MM.1S (cell line): ENCODE measurements at regions not wholly inside any gene's neighbourhood (a gene's known extent, or its start where the extent isn't known, plus 50 kb on each side); places are given as distances from the start of the nearest gene placed in this dataset.

Experiments used
- DNase-seq: peaks from one replicate; pipeline ENCODE4 v3.0.0-alpha.2; 2015
- H2AFZ ChIP-seq: fragments of 300-600 bp; sonication (generic); 2 replicates; pipeline ENCODE4 v1.6.0; 2016; ENCODE audit warnings: antibody characterized with exemption, low read length
- H3F3A ChIP-seq: fragments of 300-600 bp; sonication (generic); 2 replicates; pipeline ENCODE4 v1.6.1; 2016; ENCODE audit warnings: mild to moderate bottlenecking, antibody characterized with exemption, low read length, moderate library complexity, mixed read lengths; ENCODE audit not compliant: insufficient read depth
- H3K27ac ChIP-seq: fragments of 300-600 bp; sonication (generic); 2 replicates; pipeline ENCODE4 v1.5.1; 2016; ENCODE audit warnings: mild to moderate bottlenecking, low read length
- H3K27me3 ChIP-seq: fragments of 300-600 bp; sonication (generic); replicated peaks from 2 replicates; pipeline ENCODE4 v1.6.0; 2016; ENCODE audit warnings: low read length; ENCODE audit not compliant: insufficient read depth
- H3K36me3 ChIP-seq: fragments of 300-600 bp; sonication (generic); replicated peaks from 2 replicates; pipeline ENCODE4 v1.6.1; 2016; ENCODE audit warnings: mild to moderate bottlenecking, low read length, mixed read lengths; ENCODE audit not compliant: insufficient read depth
- H3K4me1 ChIP-seq: fragments of 300-600 bp; sonication (generic); 2 replicates; pipeline ENCODE4 v1.6.1; 2016; ENCODE audit warnings: low read length, mixed read lengths
- H3K4me2 ChIP-seq: fragments of 300-600 bp; sonication (generic); 2 replicates; pipeline ENCODE4 v1.6.0; 2016; ENCODE audit warnings: low read depth, low read length
- H3K4me3 ChIP-seq: fragments of 300-600 bp; sonication (generic); 2 replicates; pipeline ENCODE4 v1.5.1; 2016; ENCODE audit warnings: low read length, mixed read lengths
- H3K79me2 ChIP-seq: fragments of 300-600 bp; sonication (generic); 2 replicates; pipeline ENCODE4 v1.6.1; 2016; ENCODE audit warnings: mixed run types, low read length, mixed read lengths
- H3K9ac ChIP-seq: fragments of 300-600 bp; sonication (generic); 2 replicates; pipeline ENCODE4 v1.6.1; 2016; ENCODE audit warnings: low read length, mixed read lengths
- H3K9me2 ChIP-seq: fragments of 300-600 bp; sonication (generic); replicated peaks from 2 replicates; pipeline ENCODE4 v1.6.1; 2016; ENCODE audit warnings: mild to moderate bottlenecking, low read length, mixed read lengths; ENCODE audit not compliant: insufficient read depth
- H3K9me3 ChIP-seq: fragments of 300-600 bp; sonication (generic); replicated peaks from 2 replicates; pipeline ENCODE4 v1.6.1; 2016; ENCODE audit warnings: mild to moderate bottlenecking, low read length, mixed read lengths; ENCODE audit not compliant: insufficient read depth
- H4K20me1 ChIP-seq: fragments of 300-600 bp; sonication (generic); 2 replicates; pipeline ENCODE4 v1.6.1; 2016; ENCODE audit warnings: mild to moderate bottlenecking, low read length, moderate library complexity, mixed read lengths; ENCODE audit not compliant: insufficient read depth
- EZH2 ChIP-seq: fragments of 300-600 bp; sonication (generic); optimal IDR thresholded peaks from 2 replicates; pipeline ENCODE3; 2017; ENCODE audit warnings: low read depth, mild to moderate bottlenecking, antibody characterized with exemption, low read length, mixed read lengths
- EZH2phosphoT487 ChIP-seq: fragments of 300-600 bp; sonication (generic); IDR thresholded peaks from 2 replicates; pipeline ENCODE4 v1.6.1; 2018; ENCODE audit warnings: antibody characterized with exemption, low read length
- TF ChIP-seq, protein P1 (sequence below): fragments of 300-600 bp; sonication (generic); IDR thresholded peaks from 2 replicates; pipeline ENCODE4 v1.5.1; 2016; ENCODE audit warnings: antibody characterized with exemption, low read length, mixed read lengths

GRCh38 chr11:120010775-120011174, 127.1 kb downstream of the TRIM29 start:
- Histone ChIP-seq H4K20me1 (no peaks in the 10 kb centered on the region), H3K79me2 (no peaks in the 10 kb centered on the region), H3K4me2 (no peak overlapping the region), H3K9me3 (no peaks in the 10 kb centered on the region), H3F3A (no peaks in the 10 kb centered on the region), H3K4me1 (no peaks in the 10 kb centered on the region), H3K36me3 (no peaks in the 10 kb centered on the region), H3K27ac (no peak overlapping the region), H3K27me3 (peaks cover 25% of the 10 kb centered on the region; the same call in 1 of the 2 replicates), H3K9ac (no peak overlapping the region), H3K4me3 (no peak overlapping the region), H2AFZ (no peak overlapping the region), H3K9me2 (no peaks in the 10 kb centered on the region)
- DNase-seq, result no peak
- TF ChIP-seq EZH2phosphoT487 (no peak), EZH2 (no peak)
- TF ChIP-seq, protein P1, sequence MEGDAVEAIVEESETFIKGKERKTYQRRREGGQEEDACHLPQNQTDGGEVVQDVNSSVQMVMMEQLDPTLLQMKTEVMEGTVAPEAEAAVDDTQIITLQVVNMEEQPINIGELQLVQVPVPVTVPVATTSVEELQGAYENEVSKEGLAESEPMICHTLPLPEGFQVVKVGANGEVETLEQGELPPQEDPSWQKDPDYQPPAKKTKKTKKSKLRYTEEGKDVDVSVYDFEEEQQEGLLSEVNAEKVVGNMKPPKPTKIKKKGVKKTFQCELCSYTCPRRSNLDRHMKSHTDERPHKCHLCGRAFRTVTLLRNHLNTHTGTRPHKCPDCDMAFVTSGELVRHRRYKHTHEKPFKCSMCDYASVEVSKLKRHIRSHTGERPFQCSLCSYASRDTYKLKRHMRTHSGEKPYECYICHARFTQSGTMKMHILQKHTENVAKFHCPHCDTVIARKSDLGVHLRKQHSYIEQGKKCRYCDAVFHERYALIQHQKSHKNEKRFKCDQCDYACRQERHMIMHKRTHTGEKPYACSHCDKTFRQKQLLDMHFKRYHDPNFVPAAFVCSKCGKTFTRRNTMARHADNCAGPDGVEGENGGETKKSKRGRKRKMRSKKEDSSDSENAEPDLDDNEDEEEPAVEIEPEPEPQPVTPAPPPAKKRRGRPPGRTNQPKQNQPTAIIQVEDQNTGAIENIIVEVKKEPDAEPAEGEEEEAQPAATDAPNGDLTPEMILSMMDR, result no peak

- H3K36me3 ChIP-seq, result no peaks in the 10 kb centered on the region
These were observed 128.0 kb downstream of the TRIM29 start for GRCh38 chr11:120009938-120010337.

DNA sequence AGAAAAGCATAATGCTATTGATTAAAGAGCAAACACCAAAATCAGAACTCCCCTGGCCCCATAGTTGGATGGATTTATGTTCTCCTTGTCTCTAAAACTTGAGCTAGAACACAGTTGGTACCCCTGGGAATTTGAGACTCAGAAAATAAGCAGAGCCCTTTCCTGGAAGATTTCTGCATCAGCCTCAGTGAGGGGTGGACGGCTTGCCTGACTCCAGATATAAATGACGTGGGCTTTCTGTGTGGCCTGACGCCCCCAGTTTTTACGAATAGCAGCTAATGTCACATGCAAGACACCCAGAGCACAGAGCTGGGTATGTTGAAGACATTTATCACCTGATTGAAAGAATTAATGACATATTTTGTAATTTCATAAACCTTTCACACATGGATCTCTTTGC, 130.8 kb downstream of the TRIM29 start:
- DNase-seq, result no peak
- Histone ChIP-seq H3K36me3 (no peaks in the 10 kb centered on the region), H3K9me2 (no peaks in the 10 kb centered on the region), H3F3A (no peaks in the 10 kb centered on the region), H3K9ac (no peak overlapping the region), H3K4me3 (no peak overlapping the region), H3K4me1 (no peaks in the 10 kb centered on the region), H3K27ac (no peak overlapping the region), H4K20me1 (no peaks in the 10 kb centered on the region), H3K79me2 (no peaks in the 10 kb centered on the region), H3K27me3 (peaks cover 13% of the 10 kb centered on the region; the same call in 1 of the 2 replicates), H3K9me3 (no peaks in the 10 kb centered on the region), H2AFZ (no peak overlapping the region), H3K4me2 (no peak overlapping the region)
- TF ChIP-seq EZH2phosphoT487 (no peak), EZH2 (no peak)
- TF ChIP-seq, protein P1, result no peak

More at GRCh38 chr11:120009938-120010337, 128.0 kb downstream of the TRIM29 start:
- Histone ChIP-seq H3K9me3 (no peaks in the 10 kb centered on the region), H3K9me2 (no peaks in the 10 kb centered on the region), H3K9ac (no peak overlapping the region), H3F3A (no peaks in the 10 kb centered on the region), H3K4me3 (no peak overlapping the region), H4K20me1 (no peaks in the 10 kb centered on the region), H3K4me1 (no peaks in the 10 kb centered on the region), H3K27ac (no peak overlapping the region), H3K27me3 (peaks cover 25% of the 10 kb centered on the region; the same call in 1 of the 2 replicates), H3K79me2 (no peaks in the 10 kb centered on the region), H2AFZ (no peak overlapping the region), H3K4me2 (no peak overlapping the region)
- no peak for DNase-seq
- no peak for TF ChIP-seq EZH2

DNA sequence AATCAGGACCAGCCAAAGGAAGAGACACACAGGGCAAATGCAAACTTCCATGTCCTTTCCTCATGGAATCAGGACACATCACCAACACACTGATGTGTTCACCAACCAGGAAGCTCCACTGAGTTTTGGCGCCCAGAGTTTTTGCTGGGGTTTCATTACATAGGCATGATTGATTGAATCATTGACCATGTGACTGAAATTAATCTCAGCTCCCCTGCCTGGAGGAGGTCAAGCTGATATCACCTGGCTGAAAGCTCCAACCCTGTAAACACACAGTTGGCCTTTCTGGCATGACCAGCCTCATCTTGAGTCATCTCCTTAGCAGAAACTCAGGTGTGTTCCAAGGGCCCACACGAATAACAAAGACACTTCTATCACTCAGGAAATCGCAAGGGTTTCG, 133.2 kb downstream of the TRIM29 start:
- Histone ChIP-seq H3K79me2 (no peaks in the 10 kb centered on the region), H3K4me2 (no peak overlapping the region), H3F3A (no peaks in the 10 kb centered on the region), H3K9ac (no peak overlapping the region), H3K9me2 (no peaks in the 10 kb centered on the region), H3K9me3 (no peaks in the 10 kb centered on the region), H3K27ac (no peak overlapping the region), H3K4me1 (peaks cover 9% of the 10 kb centered on the region; the same call in 1 of the 2 replicates), H4K20me1 (no peaks in the 10 kb centered on the region), H3K4me3 (no peak overlapping the region), H2AFZ (no peak overlapping the region), H3K36me3 (no peaks in the 10 kb centered on the region), H3K27me3 (0 out of 2 replicates have a peak, but pooled peaks cover 8% of the 10 kb centered on the region)
- DNase-seq, result no peak
- TF ChIP-seq, protein P1, result no peak
- TF ChIP-seq EZH2phosphoT487, result no peak
